NCI-H446 treated with DMSO at 0.1 percent for 48 hours (cell line): ENCODE measurements at regions not wholly inside any gene's neighbourhood (a gene's known extent, or its start where the extent isn't known, plus 50 kb on each side); places are given as distances from the start of the nearest gene placed in this dataset.
A peak's percentile ranks its signal among the peaks of the same experiment; 100 is the strongest.

Source experiments
- DNase-seq: peaks from one replicate; lab custom pipeline; 2025; lab: John Stamatoyannopoulos, UW

DNA sequence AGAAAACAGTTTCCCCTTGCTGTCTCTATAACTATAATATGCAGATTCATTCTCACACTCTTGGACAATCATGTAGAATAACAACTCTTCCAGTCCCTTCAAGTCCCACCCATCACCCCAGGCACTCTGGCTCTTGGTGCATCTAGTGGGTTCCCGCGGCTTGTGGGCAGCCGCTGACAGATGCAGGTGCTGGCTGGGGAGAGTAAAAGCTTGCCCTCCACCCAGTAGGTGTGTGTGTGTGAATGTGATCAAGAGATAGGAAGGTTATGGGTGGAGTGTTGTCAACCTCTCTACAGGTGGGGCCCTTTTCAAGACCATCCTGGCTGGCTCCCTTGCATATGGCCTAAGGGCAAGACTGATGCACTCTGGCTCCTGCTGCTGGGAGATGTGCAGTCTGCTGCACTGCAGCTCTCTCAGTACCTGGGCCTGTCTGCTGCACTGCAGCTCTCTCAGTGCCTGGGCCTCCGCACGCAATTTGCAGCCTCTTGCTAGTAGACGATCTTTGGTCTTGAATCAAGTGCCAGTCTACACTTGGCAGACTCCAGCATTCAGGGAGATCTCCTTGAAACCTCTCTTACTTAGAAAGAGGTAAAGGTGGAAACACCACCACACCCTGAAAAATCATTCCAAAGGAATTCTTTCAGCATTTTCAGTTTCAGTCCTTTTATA is 189.7 kb upstream of the GDNF start:
- DNase-seq, result no peak

DNA sequence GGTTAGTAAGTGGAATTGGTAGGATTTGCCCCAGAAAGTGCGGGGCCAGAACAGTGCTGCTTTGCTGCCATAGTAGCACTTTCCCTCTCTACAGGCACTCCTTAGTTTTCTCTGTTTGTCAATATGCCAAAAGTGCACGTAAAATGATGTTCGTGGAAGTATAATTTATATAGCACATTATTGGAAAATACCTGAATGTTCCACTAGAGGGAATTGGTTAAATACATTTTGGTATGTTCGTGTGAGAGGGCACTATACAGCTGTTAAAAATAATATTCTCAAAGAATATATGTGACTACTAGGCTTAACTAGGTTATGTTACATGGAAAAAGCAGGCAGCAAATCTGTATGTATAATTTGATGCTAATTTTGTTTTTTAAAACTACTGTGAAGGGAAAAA is 184.0 kb upstream of the GDNF start:
- DNase-seq, result peak; percentile 18

DNA sequence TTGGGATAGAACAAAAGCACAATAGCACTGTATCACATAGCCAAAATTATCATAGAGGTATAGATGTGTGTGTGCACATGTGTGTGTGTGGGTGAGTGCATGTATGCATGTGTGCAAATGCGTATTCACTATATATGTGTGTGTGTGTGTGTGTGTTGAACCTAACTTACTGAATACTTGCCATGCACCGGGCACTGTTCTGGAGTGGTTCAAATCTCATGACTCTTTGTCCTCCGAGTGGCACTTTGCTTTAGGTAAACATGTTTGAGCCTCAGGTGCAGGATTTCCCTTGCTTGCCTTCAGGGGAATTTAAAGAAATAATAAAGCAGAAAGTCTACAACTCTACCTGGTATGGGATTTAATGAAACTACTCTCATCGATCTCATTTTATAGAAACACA is 183.5 kb upstream of the GDNF start:
- DNase-seq, result no peak

DNA sequence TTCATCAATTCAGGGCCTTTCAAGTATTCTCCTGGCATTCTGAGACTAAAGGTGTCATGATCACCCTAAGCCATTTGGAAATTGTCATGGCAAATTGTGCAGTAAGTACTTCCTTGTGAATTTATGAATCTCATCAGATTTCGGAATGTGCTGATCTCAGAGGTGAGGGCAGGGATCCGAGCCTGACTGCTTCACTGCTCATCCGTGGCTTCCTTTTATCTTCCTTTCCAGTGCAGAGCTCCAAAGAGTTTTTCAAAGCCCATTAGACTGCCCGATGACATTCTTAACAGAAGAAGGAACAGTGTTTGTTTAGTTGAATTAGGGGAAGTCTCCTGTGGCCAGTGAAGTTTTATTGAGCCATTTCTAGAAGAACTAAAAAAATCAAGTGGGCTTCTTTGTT is 182.8 kb upstream of the GDNF start:
- no peak for DNase-seq

DNA sequence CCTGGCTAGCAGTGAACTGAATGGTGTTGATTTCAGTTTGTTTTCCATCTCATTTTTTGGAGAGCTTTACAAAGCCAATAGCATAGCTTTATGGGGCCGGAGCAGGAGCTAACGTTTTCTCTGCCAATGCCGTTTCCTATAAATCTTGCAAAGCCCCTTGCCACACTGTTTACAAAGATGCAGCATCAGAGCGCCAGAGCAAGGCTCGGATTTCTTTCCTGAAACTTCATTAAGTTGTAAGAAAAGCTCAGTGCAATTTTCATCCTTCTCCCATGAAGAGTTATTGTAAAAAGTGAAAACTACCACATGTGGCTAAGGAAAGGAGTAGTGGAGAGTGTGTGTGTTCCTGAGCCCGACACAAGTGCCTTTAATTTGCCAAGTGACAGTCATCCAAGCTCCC is 178.2 kb upstream of the GDNF start:
- DNase-seq, result no peak

DNA sequence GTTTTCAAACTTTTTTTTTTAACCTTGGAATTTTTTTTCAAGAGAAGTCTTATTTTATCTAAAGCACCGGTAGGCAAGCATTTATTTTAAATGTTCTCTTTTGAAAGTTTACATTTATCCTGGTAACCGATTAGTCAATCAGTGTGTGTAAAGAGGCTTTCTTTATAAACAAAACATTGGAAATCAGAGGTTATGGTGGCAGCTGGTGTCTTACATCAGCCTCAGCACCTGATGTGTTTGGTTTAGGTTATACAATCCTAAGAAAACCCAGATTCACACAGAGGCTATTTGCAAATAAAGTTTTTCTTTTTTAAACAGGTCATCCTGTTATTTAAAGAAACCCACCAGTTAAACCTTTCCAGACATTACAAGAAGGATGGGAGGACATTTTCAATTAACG is 173.3 kb upstream of the GDNF start:
- no peak for DNase-seq

DNA sequence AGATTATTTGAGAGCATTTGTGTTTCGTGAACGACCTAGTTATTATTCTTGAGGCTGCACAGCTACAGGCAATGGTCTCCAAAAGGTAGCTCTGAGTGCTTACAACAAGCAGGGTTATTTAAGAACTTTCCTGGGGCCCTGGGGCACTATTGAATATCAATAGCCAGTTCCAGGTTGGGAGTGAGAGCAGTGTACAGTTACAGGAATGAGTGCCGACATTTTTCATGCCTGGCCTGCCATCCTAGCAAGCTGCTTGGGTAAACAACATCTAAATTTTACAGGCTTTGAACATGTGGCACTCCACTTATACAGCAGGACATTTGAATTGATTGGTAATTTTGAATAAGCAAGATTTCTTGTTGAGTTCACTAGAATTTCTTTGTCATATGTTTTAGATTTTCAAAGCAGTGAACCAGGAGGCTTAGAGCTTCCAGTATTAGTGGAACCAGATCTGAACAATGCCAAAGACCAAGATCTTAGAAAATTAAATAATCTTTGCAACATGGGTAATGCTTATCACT is 171.9 kb upstream of the GDNF start:
- DNase-seq, result peak; percentile 38

DNA sequence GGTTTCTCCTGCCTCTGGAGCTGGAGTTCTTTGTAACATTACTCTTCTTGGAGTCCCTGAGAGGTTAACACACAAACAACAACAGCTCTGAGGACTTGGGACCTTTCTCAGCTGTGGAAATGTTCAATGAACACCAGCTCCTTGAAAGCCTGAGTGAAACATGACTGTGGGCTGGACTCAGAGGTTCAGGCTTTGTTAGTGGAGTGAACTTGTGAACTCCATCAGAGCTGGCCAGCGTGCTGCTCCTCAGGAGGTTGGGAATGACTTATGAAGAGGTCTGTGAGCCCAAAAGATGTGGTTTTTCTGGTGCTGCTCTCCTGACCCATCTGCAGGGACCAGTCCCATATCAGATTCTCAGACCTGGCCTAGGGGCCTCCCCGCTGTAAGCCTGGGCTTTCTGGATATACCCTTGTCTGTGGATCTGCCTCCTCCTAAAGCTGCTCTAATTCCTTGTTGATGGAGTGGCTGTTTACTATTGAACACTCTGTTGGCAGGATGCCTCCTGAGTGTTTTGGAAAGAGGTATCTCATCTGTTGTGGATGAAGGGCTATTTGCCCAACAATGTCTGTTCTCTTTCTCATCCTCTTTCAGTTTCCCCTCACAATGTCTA is 170.0 kb upstream of the GDNF start:
- no peak for DNase-seq

DNA sequence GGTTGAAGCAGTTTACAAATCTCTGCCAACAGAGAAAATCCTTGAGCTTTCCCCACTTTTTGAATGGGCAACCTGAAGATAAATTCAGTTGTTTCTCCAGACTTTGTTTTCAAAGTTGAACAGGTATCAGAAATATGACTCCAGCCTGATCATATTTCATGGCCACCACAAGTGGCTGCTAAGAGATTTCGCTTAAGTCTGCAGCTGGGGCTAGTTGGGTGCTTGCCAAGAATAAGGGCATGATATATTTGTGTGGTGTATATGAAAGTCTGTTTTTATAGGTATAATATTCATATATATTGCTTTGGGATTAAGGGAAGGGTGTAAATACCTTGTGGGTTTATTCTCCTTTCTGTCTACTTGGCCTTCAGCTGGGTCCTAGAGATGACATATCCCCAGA is 168.4 kb upstream of the GDNF start:
- DNase-seq, result no peak

DNA sequence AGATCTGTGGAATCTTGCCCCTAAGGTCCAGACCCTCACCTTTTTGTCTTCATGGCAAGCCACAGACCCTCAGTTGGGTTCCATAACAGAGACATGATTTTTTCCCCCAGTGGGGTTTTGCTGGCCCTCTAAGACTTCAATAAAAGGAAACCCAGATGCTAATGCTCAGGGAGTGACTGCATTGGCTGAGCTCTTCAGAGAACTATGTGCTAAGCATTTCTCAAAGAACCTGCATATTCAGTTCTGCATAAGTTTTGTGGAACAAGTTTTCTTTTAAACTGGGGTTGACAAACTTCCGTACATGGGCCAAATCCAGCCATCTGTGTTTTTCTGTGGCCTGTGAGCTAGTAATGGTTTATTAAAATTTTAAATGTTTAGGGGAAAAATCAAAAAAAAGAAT is 159.8 kb upstream of the GDNF start:
- DNase-seq, result no peak

DNA sequence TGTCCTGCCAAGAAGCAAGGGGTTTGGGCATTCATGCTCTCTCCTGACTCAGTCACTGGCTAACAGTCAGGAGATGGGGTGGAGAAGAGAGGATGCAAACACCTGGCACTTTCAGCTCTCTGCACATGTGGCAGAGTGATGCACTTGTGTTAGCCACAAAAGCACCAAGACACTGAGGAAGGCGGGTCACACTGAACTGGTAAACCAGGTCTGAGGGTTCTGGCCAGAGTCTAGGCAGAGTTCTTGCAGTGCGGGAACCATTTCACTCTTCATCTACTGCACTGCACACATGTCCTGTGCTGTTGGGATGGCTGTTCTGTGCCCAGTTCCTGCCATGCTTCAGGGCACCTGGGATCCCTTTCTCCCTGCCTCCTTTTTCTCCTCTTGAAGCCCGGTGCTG is 157.1 kb upstream of the GDNF start:
- DNase-seq, result no peak

DNA sequence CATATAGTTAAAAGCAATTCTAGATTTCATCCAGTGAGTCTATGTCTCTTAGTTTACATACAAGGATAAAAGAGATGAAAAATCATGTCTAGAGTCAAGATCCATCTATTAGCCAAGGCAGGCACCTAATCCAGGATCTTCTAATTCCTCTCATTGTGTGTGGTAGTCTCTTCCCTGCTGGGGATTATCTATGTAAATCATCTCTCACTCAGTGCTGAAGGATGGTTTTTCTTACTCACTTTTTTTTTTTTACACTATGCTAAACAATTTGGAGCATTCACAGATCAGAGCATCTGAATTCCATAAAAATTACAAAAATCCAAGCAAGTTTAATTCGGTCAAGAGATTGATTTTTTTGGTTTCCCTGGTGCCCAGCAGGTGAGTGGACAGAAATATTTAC is 154.9 kb upstream of the GDNF start:
- DNase-seq, result no peak

DNA sequence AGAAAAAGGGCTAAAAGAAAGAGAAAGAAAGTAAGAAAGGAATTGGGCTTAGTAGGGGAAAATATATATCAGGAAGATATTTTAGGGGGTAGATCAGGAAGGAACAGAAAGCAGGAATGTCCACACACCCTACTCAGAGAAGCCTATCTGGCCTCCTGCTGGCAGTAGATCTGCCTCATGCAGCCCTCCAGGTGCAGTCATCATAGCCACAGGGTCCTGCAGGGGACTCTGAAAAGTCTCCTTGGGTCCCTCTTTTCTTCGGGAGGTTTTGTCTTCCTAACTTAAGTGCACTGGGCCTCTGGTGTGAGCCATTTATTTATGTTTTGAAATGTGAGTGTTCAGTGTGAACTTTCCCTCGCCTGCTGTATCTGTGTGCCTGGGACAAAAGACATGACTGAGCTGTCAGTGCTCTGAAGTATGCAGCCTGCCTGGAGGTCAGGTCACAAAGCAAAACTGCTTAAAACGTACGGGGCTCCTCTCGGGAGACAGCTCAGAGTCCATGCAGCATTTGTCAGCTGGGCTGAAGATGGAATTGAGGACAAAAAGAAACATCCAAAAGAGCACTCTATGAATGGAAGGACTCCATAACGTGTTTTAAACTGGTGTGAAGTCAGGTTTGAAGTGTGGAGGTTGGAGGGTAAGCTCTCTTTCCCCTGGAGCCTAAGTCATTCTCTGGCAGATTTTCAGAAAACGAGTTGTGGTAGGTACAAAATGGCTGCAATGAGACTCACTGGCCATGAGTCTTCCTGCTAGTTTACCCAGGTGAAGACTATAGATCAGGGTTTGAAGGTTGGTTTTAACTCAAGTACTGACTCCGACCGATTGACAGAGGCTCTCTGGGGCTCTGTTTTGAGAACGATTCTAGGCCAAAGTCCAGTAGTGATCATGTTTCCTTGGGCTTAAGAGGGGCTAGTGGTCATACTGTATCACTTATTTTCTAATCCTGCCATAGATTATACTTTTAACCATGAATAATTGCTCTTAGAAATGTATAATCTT is 151.8 kb upstream of the GDNF start:
- DNase-seq, result no peak

DNA sequence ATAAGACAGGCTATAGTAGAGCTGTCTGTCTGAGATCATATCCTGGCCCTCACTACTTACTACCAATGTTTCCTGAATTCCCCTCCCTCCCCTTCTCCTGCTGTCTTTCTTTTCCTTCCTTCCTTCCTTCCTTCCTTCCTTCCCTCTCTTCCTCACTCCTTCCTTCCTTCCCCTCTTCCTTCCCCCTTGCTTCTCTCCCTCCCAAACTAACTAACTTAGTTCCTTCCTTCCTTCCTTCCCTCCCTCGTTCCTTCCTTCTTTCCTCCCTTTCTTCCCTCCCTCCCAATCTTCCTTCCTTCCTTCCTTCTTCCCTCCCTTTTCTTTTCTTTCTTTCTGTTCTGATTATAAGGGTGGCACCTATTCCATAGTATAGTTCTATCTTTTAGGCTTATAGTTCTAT is 150.0 kb upstream of the GDNF start:
- no peak for DNase-seq

DNA sequence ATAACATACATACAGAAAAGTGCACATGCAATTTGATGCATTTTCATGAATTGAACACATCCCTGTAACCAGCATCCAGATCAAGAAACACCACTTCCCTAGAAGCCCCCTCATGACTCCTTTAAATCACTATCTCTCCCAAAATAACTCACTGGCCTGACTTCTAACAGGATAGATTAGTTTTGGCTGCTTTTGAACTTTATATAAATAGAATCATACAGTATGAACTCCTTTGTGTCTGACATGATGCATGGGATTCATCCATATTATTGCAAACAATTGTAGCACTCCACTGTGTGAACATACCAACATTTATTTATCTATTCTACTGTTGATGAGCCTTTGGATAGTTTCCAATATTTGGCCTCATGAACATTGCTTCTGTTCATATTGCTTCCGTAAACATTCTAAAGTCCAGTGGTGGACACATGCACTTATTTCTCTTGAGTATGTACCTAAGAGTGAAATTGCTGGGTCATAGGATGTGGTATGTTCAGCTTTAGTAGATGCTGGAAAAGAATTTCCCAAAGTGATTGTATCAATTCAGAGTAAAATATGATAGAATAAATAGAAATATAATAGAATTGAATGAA is 148.7 kb upstream of the GDNF start:
- DNase-seq, result no peak

DNA sequence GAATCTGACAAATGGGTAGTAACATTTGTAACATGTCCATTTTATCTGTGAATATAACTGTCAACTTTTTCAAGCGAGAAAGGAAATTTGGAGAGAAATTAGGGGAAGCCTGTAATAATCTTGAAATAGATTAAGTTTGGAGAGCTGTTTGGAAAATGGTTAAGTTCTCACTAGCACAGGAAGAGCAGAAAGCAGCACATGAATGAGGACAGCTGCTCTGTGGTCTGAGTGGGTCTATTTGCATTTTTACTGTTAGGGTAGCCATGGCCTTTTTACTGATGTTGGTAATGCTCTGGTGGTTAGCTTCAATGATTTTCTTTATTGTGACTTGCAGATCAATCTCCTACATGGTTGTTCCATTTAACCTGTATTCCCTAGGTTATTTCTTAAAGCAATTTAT is 144.5 kb upstream of the GDNF start:
- DNase-seq, result no peak

DNA sequence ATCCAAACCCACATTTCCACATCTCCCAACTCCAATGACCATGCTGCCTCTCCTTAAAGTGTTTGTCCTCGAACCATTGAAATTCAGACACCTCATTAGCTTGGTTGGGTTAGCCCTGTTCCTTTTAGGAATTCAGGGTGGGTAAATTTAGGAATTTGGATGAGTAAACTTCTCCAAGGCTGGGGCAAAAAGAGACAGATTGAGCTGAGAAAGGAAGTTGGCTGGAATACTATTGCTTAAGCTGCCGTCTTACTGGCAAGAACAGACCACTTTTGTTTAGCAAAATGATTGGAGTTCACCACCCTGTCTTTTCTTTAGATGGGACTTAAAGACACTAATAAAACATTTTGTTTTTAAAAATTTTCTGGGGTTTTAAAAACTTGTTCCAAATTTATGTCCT is 143.6 kb upstream of the GDNF start:
- DNase-seq, result no peak

DNA sequence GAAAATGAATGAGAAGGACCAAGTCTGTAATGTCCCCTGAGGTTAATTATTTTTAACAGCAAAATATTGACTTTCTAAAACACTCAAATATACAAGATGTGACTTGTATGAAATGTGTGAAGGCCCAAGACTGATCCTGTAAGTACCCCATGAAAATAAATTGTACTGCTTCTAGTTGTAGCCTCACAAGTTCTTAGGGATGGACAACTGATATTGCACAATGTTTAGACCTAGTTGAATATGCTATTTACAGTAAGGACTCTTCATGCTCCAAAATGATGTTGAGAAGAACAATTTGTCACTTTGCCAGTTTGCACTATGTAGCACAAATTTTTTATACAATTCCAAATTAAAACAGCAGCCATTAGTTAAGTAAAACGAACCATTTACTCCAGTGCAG is 139.7 kb upstream of the GDNF start:
- DNase-seq, result no peak

DNA sequence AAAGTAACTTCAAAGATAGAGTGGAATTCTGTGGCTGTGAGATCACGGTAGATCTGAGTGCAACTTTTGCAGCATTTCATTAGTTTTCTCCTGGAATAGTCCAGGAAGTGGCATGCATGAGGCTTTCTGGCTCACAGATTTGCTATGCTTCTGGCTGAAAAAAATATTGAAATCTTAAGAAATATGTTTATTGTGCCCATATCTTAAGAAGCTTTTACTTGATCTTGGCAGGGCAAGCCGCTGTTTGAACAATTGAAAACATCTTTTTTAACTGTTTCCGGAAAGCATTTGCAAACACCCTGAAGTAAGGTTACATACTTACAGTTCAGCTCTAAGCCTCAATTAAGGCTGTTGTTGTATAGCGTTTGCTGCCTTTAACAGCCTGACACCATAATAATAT is 135.7 kb upstream of the GDNF start:
- no peak for DNase-seq

DNA sequence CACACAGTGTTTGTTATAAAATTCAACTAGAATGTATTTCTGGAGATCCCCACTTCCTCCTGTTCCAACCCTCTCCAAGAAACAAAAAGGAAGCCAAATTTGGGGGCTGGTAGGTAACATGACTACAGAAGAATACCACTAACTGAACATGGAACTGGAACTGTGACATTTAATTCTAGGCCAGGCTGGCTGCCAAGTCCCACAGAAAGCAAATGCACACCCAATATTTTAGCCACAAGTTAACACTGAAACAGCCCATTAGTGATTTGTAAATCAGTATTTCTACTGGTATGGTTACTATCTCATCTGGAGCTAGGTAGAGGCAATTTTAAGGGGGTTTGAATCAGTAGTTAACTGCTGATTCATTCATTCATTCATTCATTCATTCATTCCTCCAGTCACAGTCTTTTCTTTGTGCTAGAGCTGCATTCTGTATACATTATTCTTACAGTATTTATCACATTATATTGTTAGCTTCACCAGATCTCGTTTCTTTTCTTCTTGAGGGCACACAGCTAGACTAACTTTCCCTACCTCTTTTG is 131.7 kb upstream of the GDNF start:
- DNase-seq, result no peak

DNA sequence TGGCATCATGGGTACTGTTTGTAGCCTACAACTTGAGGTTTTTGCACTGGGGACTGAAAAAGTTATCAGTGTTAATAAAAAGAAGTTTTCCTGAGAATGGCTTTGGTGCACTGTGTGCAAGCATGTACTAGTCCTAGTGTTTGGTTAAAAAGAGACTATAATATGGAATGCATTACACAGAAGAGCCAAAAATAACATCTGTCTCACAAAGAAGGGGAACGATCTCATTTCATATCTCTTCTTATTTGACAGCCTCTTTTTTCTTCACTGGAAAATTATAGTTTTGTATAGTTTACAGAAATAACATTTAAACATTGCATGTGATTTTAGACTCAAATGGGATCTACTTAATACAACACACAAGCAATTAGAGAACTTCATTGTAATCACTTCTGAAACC is 127.0 kb upstream of the GDNF start:
- no peak for DNase-seq

DNA sequence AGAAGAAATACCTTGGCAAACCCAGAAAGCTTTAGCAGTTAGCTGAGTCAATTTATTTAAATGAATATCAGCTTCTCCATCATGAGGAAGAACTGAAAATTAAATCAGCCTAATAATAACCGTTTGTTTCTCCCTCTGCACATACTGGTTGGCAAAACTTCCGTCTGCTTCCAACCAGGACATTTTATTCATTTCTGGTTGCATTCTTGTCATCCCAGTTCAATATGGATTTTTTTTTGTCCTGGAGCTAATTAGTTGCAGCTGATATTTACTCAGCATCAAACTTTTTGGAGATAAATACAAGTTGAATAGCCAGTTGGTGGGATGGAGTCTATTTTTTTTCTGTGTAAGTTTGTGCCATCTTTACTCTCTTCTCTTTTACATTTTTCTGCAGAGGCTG is 126.5 kb upstream of the GDNF start:
- no peak for DNase-seq
